ENCODE measurements at regions not wholly inside any gene's neighbourhood (a gene's known extent, or its start where the extent isn't known, plus 50 kb on each side); places are given as distances from the start of the nearest gene placed in this dataset.

- DNase-seq = no peak
These were observed 189.0 kb downstream of the PLPP3 start for GRCh38 chr1:56390232-56390867.

DNA sequence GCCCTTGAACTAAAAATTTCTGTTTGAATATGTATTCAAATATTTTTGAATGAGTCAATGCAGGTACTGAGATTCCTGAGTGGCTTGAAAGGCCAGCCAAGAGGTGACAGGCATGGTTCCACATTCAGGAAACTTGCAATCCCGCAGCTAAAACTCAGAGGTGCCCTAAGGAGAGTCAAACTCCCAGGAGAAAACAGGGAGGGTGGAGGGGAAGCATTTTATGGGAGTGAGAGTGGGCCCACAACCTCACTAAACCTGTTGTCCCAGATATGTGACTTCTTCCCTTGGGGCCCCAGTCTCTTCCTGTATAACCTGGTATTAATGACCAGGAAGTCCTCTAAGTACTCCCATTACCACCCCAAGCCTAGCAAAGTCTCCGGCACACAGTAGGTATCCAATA is 189.6 kb downstream of the PLPP3 start:
- no peak for DNase-seq

DNA sequence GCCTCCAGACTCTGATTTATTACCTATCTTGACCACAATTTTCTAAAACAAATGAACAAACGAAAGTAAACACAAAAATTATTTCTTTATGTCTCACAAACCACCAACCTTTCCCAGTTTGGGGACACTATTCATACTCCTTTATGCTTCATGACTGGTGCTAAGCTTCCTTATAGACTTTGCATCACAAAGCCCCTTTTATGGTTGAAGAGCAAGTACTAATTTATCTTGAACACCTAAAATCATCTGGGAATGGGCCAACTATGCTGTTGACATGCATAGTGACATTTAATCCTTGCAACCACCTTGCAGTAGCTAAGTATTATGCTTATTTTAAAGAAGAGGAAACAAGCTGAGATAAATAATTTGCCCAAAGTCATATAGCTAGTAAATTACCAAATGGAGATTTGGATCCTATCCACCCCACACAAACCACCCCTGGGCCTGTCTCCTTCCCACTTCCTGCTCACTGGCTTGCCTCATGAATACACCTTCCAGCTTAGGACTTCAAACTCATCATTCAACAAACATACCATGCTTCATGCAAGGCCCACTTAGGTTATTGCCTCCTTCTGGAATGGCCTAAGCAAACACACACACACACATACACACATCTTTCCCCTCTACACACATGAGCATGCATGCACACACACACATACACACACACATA is 192.2 kb downstream of the PLPP3 start:
- no peak for DNase-seq

DNA sequence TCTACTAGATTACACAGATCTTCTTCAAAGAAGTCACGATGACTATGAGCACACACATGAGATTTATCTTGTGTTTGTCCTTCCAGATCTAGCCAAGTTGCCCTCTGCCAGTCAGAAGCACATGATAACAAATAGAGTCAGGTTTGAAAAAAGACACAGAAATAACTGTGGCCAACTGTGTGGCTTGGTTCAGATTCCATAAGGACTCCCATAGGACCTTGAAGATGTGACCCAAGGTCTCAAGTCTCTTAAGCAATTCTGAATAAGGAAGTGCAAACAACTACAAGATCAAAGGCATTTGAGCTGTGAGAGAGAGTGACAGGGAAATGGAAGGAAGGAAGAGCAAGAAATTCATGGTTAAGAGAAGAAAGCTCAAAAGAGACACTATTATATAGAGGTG is 194.0 kb downstream of the PLPP3 start:
- no peak for DNase-seq

DNA sequence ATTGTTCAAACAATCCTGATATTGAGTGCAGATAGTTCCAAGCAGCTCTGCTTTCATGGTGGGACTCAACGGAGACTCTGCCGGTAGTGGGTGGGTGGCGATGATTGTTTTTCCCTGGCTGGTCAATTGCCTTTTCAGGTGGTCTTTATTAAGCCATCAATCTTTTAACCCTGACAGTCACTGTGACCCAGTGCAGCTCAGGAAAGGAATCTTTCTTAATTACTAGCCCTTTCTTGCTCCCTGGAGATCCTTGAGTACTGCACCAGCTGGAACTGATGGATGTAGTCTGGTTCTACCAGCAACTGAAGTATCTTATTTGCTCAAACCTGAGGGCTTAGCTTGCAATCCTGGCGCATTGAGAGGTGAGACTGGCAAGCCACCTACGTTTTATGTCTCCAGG is 196.4 kb downstream of the PLPP3 start:
- no peak for DNase-seq

DNA sequence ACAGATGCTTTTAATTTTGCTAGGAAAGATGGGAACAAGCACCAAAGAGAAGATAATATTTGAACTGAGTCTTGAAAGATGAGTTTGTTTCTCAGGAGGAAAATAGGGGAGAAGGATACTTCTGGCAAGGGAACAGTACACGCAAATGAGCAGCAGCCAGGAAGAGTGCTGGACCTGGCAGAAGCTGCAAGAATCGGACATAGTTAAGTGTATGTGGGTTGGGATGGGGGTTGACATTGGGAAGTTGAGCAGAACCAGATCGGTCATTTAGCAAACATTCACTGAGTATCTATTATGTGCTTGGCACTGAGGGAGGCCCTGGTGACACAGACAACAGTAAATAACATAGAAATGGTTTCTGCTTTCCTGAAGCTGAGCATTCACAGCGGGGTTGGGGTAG is 198.8 kb downstream of the PLPP3 start:
- no peak for DNase-seq

GRCh38 chr1:56378341-56379070 is 200.9 kb downstream of the PLPP3 start:
- DNase-seq = no peak

DNA sequence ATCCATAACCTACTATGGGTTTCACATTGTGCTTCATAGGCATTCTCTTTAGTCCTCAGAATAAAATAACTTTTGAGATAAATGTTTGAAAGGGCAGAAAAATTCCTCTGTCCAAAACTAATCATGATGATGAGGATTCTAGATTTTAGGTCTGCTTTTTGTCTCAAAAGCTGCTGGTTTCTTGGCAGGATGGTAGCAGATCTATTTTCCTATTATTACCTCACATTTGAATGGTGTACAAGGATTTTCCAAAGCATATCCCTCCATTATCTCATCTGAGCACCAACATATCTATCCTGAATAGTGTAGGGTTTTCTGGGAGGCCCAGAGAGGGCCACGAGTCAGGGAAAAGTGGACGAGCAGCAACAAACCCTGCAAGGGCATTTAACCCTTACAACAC is 201.9 kb downstream of the PLPP3 start:
- DNase-seq = no peak

DNA sequence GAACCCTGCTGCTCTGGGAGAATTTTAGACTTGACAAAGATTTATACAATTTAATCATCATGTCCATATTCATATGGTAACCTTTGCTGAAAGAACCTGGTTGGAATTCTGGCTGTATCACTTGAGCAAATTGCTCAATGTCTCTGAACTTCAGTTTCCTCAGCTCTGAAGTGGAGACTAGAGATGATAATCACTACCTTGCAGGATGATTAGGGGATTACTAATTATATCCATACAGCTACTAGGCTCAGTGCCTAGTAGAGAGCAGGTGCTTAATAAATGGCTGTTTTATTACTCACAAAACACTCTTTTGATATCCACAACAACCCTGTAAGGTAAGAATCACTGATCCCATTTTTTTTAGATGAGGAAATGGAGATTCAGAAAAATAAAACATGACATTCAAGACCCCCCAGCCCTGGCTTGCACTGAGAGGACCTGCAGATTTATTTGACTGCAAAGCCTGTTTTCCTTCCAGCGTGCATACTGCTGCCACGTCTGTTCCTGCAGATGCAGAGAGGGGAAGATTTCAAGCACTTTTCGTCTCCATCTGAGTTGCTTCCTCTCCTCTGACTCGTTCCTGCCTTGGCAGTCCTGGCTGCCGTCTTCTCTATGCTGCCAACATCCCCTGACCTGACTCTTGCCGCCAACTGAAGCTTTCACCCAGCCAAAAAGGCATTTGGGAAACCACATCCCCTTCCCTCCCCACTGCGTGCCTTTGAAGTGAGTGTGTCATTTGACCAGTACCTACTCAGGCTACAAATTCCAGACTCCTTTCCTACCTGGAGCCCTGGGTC is 203.0 kb downstream of the PLPP3 start:
- DNase-seq = no peak

GRCh38 chr1:56375326-56375804 is 204.0 kb downstream of the PLPP3 start:
- no peak for DNase-seq

GRCh38 chr1:56374026-56374974 is 205.1 kb downstream of the PLPP3 start:
- no peak for DNase-seq

DNA sequence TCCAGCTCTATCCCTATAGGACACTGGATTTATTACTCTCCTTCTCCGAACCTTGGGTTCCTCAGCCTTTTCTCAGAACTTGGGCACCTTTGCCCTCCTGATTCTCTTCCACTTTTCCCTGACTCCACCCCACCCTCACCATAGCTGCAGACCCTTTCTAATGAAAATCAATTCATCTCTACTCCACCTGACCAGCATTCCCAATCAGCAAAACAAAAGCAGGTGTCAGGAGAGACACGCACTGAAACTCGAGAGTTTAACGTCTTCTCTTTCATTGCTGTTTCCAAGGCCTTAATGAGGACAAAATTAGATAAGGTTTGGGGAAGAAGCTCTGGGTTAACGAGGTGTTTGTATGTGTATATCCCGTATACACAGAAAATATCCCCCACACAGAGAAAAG is 208.8 kb downstream of the PLPP3 start:
- DNase-seq = no peak

GRCh38 chr1:56363007-56363770 is 216.2 kb downstream of the PLPP3 start:
- no peak for DNase-seq

GRCh38 chr1:56360021-56360420 is 219.3 kb downstream of the PLPP3 start:
- DNase-seq = no peak

- DNase-seq = no peak
These were observed 220.3 kb downstream of the PLPP3 start for GRCh38 chr1:56359056-56359455.

DNA sequence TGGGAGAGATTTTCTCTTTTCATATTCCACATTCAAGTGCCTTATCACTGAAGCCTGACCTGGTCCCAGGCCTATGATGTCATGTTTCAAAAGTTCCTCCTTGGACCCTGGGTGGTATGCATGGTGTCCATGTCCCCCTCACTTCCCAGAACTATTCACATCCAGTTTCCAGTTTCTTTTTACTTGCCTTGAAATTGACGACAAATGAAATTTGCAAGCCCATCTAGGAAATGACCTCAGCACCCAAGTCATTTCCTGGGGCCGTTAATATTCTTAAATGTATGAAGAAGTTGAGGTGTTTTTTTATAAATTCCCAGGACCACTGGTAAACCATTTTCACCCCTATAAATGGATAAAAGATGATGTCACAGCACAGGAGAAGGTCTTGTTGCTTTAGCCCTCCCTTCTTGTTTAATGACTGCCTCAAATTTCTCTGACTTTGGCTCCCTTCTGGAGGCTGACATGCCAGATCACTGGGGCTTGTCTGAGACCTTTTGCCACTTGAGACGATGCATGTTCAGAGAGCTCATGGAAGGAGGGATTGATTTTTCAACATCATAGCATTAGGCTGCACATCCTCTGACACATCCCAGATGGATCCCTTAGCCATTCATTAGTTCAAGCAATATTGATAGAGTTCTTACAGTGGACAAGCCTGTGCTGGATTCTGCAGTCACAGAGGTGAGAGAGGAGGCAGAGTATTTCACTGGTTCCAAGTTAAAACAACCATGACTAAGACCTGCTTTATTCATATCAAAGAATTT is 221.3 kb downstream of the PLPP3 start:
- DNase-seq = no peak

- DNase-seq = no peak
These were observed 222.9 kb downstream of the PLPP3 start for GRCh38 chr1:56356376-56356990.

- DNase-seq = no peak
These were observed 223.4 kb downstream of the PLPP3 start for GRCh38 chr1:56355918-56356317.

GRCh38 chr1:56355422-56355821 is 223.9 kb downstream of the PLPP3 start:
- DNase-seq = no peak

DNA sequence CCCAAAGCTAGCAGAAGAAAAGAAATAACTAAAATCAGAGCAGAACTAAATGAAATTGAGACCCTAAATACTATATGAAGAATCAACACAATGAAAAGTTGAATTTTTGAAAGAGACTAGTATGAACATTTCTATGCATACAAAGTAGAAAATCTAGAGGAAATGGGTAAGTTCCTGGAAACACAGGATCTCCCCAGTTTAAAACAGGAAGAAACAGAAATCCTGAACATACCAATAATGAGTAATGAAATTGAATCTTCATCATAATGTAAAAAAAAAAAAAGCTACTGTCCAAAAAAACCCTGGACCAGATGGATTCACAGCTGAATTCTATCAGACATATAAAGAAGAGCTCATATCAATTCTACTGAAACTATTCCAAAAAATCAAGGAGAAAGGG is 233.5 kb downstream of the PLPP3 start:
- no peak for DNase-seq
